GM12872 (cell line): ENCODE measurements at regions not wholly inside any gene's neighbourhood (a gene's known extent, or its start where the extent isn't known, plus 50 kb on each side); places are given as distances from the start of the nearest gene placed in this dataset.

Experiments used
- TF ChIP-seq, protein P1 (sequence below): IDR thresholded peaks from 3 replicates; pipeline ENCODE4 v1.5.1; 2011; ENCODE audit warnings: low read depth, mild to moderate bottlenecking, low read length, moderate library complexity; ENCODE audit not compliant: insufficient read depth

DNA sequence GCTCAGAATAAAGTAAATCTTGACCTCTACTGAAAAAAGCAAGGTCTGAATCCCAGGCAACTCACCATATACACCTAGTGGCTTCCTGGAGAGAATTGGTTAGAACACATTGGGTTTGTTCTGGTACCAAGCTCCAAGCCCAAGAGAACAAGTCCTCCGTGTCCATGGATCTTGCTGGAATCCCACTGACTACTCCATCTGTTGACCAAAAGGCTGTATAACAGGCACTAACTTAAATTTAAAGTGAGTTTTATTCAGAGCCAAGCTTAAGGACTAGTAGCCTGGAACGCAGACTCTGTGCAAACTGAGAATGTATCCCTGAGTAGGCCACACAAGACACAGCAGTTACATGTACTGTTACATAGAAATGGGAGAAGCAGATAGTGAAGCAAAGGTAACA lies 342.1 kb upstream of the LRRC3B start:
- TF ChIP-seq, protein P1, sequence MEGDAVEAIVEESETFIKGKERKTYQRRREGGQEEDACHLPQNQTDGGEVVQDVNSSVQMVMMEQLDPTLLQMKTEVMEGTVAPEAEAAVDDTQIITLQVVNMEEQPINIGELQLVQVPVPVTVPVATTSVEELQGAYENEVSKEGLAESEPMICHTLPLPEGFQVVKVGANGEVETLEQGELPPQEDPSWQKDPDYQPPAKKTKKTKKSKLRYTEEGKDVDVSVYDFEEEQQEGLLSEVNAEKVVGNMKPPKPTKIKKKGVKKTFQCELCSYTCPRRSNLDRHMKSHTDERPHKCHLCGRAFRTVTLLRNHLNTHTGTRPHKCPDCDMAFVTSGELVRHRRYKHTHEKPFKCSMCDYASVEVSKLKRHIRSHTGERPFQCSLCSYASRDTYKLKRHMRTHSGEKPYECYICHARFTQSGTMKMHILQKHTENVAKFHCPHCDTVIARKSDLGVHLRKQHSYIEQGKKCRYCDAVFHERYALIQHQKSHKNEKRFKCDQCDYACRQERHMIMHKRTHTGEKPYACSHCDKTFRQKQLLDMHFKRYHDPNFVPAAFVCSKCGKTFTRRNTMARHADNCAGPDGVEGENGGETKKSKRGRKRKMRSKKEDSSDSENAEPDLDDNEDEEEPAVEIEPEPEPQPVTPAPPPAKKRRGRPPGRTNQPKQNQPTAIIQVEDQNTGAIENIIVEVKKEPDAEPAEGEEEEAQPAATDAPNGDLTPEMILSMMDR, result no peak

DNA sequence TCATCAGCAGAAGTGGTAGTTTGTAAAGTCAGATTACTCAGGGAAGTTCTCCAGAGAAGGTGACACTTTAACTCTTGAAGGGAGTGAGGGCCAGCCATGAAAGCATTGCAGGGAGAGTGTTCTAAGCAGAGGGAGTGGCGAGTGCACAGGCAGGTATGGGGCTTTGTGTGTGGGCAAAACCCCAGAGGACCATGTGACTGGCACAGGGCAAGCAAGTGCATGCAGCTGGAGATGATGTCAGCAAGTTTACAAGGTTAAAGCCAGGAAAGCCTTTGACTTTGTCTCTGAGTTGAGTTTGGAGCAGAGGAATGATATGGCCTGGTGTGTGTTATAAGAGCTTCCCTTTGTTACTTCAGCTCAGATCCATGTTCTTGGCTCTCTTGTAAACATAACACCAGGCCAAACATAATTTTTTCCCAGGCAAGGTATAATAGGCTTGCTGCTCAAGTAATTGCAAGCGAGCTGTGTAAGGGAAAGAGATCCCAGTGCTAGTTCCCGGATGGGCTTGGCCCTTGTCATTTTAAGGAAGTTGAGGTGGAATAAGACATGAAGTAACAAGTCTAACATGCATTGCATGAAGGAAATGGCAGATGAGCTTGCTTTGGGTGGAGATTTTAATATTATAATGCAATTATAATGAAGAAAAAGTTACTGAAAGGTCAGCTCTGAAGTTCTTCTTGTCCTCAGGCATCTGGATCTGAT lies 341.1 kb upstream of the LRRC3B start:
- TF ChIP-seq, protein P1, result no peak

DNA sequence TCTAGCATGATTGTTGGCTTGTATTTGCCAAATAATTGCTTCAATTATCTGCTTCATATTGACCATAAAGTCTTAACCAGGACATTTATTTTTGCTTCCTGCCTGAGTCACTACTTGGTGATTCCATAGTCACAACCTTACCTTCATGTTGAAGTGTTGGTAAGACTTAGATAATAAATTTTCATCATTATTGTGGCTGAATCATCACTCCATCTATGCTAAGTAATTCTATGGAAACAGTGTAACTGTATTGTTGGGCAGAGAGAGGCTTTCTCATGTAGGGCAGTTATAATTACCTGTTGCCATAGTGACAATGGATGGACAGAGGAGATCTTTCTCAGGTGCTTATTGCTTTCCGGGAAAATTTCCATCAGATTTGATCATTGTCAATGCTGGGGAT lies 330.7 kb upstream of the LRRC3B start:
- TF ChIP-seq, protein P1, result no peak

DNA sequence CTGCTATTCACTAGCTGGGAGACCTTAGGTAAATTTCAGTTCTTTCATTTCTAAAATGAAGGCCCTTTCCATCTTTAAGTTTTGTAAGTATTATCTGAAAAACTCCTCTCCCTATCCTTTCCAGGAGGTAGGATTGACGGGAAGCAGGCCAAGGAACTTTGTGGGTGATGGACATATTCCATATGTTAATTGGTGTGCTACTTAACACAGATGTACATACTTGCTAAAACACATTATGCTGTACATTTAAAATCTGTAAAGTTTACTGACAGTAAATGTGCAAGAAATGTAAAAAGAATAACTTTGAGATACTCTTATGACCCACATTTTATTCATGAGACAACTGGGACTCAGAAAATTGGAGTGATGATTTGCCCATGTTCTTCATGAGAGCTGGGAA lies 329.8 kb upstream of the LRRC3B start:
- TF ChIP-seq, protein P1, result no peak

DNA sequence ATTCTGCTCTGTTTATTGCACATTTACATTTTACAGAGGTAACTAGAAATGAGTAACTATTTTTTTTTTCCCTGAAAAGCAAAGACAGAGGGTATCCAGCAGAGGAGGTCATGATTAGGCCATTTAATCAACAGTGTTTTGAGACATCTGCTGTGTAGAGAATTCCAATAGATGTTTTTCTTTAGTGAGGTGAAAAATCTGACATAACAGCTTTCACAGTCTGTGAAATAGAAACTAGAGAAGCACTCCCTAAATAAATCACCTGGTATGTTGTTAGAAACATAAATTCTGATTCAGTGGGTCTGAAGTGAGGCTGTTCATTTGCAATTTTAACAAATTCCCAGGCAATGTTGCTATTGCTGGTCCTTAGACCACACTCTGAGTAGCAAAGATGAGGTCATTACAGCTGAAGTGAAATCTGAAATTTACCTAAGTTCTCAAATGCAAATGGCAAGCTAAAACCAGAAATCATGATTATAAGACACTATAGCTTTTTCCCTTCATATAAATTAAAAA lies 329.2 kb upstream of the LRRC3B start:
- TF ChIP-seq, protein P1, result no peak

DNA sequence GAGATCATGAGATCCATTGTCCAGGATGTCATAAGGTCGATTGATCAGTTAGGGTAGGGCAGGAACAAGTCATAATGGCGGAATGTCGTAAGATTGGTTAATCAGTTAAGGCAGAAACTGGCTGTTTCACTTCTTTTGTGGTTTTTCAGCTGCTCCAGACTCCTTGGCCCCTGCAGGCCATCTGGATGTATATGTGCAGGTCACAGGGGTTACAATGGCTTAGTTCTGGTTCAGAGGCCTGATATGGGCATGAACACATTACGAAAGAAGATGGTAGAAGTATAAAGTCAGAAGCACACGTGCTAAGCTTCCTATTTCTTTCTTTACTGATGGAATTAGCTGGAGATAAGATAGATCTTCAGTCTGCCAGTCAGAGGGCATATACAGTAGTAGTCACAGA lies 315.4 kb upstream of the LRRC3B start:
- TF ChIP-seq, protein P1, result no peak

DNA sequence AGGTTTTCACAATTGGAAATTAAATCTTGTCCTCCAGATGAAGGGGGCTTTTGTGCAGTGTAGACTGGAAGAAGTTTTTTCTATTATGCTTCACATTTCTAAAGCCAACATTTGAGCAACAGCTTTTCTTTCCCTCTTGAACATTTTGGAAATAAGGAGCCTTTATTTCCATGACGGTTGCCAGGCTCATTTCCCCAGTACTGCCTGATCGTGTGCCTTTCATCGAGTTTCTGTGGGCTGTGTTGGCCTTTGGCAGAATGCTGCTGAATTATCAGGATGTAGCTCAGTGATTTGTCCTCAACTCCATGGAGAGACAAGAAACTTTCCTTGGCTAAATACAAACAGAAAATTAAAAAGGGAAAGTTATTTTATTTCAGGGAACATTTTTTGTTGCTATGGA lies 314.8 kb upstream of the LRRC3B start:
- TF ChIP-seq, protein P1, result no peak
